ENCODE measurements at regions not wholly inside any gene's neighbourhood (a gene's known extent, or its start where the extent isn't known, plus 50 kb on each side); places are given as distances from the start of the nearest gene placed in this dataset.

GRCh38 chr13:40375489-40376171 lies 290.8 kb downstream of the FOXO1 start:
- DNase-seq (ENCODE audit: low read depth in 2 of 2) = no peak
- H3K9ac ChIP-seq (ENCODE audit: insufficient read depth, low read length) = no peak overlapping the region
- no peaks in the 10 kb centered on the region for H4K20me1 ChIP-seq (ENCODE audit: control insufficient read depth, extremely low read depth, insufficient read depth, low read length)
- no peaks in the 10 kb centered on the region for H3K79me2 ChIP-seq (ENCODE audit: control insufficient read depth, insufficient read depth, low read length)
- H3K27me3 ChIP-seq (ENCODE audit: control insufficient read depth, insufficient read depth, low read length) = no peaks in the 10 kb centered on the region
- no peak overlapping the region for H2AFZ ChIP-seq (ENCODE audit: low read length)
- no peak overlapping the region for H3K4me2 ChIP-seq (ENCODE audit: extremely low read depth, insufficient read depth, low read length)
- H3K4me1 ChIP-seq (ENCODE audit: control insufficient read depth, extremely low read depth, insufficient read depth, low read length) = no peaks in the 10 kb centered on the region
- no peak for TF ChIP-seq EZH2 (IDR thresholded peaks at IDR 0.05; ENCODE audit: low read length, missing control alignments)
- no peak for TF ChIP-seq CTCF (conservative IDR thresholded peaks at IDR 0.05 in 1 of 2, IDR thresholded peaks at IDR 0.05 in 1 of 2; ENCODE audit: low read depth in 1 of 2, low read length in 2 of 2)
- no peak overlapping the region for H3K4me3 ChIP-seq (replicated peaks in 1 of 4; ENCODE audit: control extremely low read depth in 1 of 4, insufficient read depth in 1 of 4, low read depth in 3 of 4, low read length in 4 of 4)
- H3K27ac ChIP-seq (ENCODE audit: insufficient read depth, low read length) = no peak overlapping the region
- no peaks in the 10 kb centered on the region for H3K36me3 ChIP-seq (ENCODE audit: control insufficient read depth, insufficient read depth, low read length)
- H3K9me3 ChIP-seq (ENCODE audit: control insufficient read depth, insufficient read depth, low read depth, low read length) = no peaks in the 10 kb centered on the region

GRCh38 chr13:40376296-40376849 lies 290.1 kb downstream of the FOXO1 start:
- Histone ChIP-seq H3K9ac (ENCODE audit: insufficient read depth, low read length) (no peak overlapping the region), H3K36me3 (ENCODE audit: control insufficient read depth, insufficient read depth, low read length) (no peaks in the 10 kb centered on the region), H3K27me3 (ENCODE audit: control insufficient read depth, insufficient read depth, low read length) (no peaks in the 10 kb centered on the region), H3K79me2 (ENCODE audit: control insufficient read depth, insufficient read depth, low read length) (no peaks in the 10 kb centered on the region), H3K27ac (ENCODE audit: insufficient read depth, low read length) (no peak overlapping the region), H3K4me3 (replicated peaks in 1 of 4; ENCODE audit: control extremely low read depth in 1 of 4, insufficient read depth in 1 of 4, low read depth in 3 of 4, low read length in 4 of 4) (no peak overlapping the region), H4K20me1 (ENCODE audit: control insufficient read depth, extremely low read depth, insufficient read depth, low read length) (no peaks in the 10 kb centered on the region), H3K9me3 (ENCODE audit: control insufficient read depth, insufficient read depth, low read depth, low read length) (no peaks in the 10 kb centered on the region), H2AFZ (ENCODE audit: low read length) (no peak overlapping the region), H3K4me2 (ENCODE audit: extremely low read depth, insufficient read depth, low read length) (no peak overlapping the region), H3K4me1 (ENCODE audit: control insufficient read depth, extremely low read depth, insufficient read depth, low read length) (no peaks in the 10 kb centered on the region)
- TF ChIP-seq EZH2 (IDR thresholded peaks at IDR 0.05; ENCODE audit: low read length, missing control alignments) (no peak), CTCF (conservative IDR thresholded peaks at IDR 0.05 in 1 of 2, IDR thresholded peaks at IDR 0.05 in 1 of 2; ENCODE audit: low read depth in 1 of 2, low read length in 2 of 2) (no peak)
- DNase-seq (ENCODE audit: low read depth in 2 of 2) = no peak

GRCh38 chr13:40376867-40377535 lies 289.4 kb downstream of the FOXO1 start:
- DNase-seq (ENCODE audit: low read depth in 2 of 2) = no peak
- Histone ChIP-seq H4K20me1 (ENCODE audit: control insufficient read depth, extremely low read depth, insufficient read depth, low read length) (no peaks in the 10 kb centered on the region), H3K4me1 (ENCODE audit: control insufficient read depth, extremely low read depth, insufficient read depth, low read length) (no peaks in the 10 kb centered on the region), H2AFZ (ENCODE audit: low read length) (no peak overlapping the region), H3K27me3 (ENCODE audit: control insufficient read depth, insufficient read depth, low read length) (no peaks in the 10 kb centered on the region), H3K9me3 (ENCODE audit: control insufficient read depth, insufficient read depth, low read depth, low read length) (no peaks in the 10 kb centered on the region), H3K79me2 (ENCODE audit: control insufficient read depth, insufficient read depth, low read length) (no peaks in the 10 kb centered on the region), H3K4me2 (ENCODE audit: extremely low read depth, insufficient read depth, low read length) (no peak overlapping the region), H3K27ac (ENCODE audit: insufficient read depth, low read length) (no peak overlapping the region), H3K36me3 (ENCODE audit: control insufficient read depth, insufficient read depth, low read length) (no peaks in the 10 kb centered on the region), H3K4me3 (replicated peaks in 1 of 4; ENCODE audit: control extremely low read depth in 1 of 4, insufficient read depth in 1 of 4, low read depth in 3 of 4, low read length in 4 of 4) (no peak overlapping the region), H3K9ac (ENCODE audit: insufficient read depth, low read length) (no peak overlapping the region)
- TF ChIP-seq CTCF (conservative IDR thresholded peaks at IDR 0.05 in 1 of 2, IDR thresholded peaks at IDR 0.05 in 1 of 2; ENCODE audit: low read depth in 1 of 2, low read length in 2 of 2) (no peak), EZH2 (IDR thresholded peaks at IDR 0.05; ENCODE audit: low read length, missing control alignments) (no peak)

Measured in fibroblast of lung (primary cell).